Upper lobe of right lung (tissue), 1 donor: ENCODE measurements at regions not wholly inside any gene's neighbourhood (a gene's known extent, or its start where the extent isn't known, plus 50 kb on each side); places are given as distances from the start of the nearest gene placed in this dataset.

Experiments used
- ATAC-seq: fragments of 200-7000 bp; cut with Tn5 transposase; one replicate; pipeline ENCODE4 v1.9.1; 2020; ENCODE audit warnings: mild to moderate bottlenecking, moderate library complexity
- DNase-seq: peaks from one replicate; pipeline ENCODE4 v3.0.0-alpha.2; 2020
- H3K27ac ChIP-seq: fragments of 200-600 bp; one replicate; pipeline ENCODE4 v1.8.0; 2022
- H3K27me3 ChIP-seq: fragments of 200-600 bp; one replicate; pipeline ENCODE4 v1.8.0; 2022; ENCODE audit warnings: mild to moderate bottlenecking
- H3K36me3 ChIP-seq: fragments of 200-600 bp; one replicate; pipeline ENCODE4 v1.8.0; 2022
- H3K4me1 ChIP-seq: fragments of 200-600 bp; one replicate; pipeline ENCODE4 v1.8.0; 2022
- H3K4me3 ChIP-seq: fragments of 200-600 bp; one replicate; pipeline ENCODE4 v1.8.0; 2022; ENCODE audit warnings: mild to moderate bottlenecking
- H3K9me3 ChIP-seq: fragments of 200-600 bp; one replicate; pipeline ENCODE4 v1.8.0; 2022
- CTCF ChIP-seq: fragments of 200-600 bp; IDR thresholded peaks from one replicate; pipeline ENCODE4 v1.8.0; 2022; ENCODE audit warnings: antibody characterized with exemption
- intact Hi-C: fragments of 100-400 bp; cut with DNase I; formaldehyde crosslinking; loops from one replicate; pipeline ENCODE4 v1.11.0; 2022
- donor health status: DM: no; HTN: yes; CAD: no; lungs with severe emphysema.

GRCh38 chr4:160498211-160498610 is 1395.3 kb downstream of the RAPGEF2 start:
- Histone ChIP-seq H3K36me3 (no peaks in the 10 kb centered on the region), H3K27ac (no peak overlapping the region), H3K4me1 (no peaks in the 10 kb centered on the region), H3K27me3 (no peaks in the 10 kb centered on the region), H3K4me3 (no peak overlapping the region), H3K9me3 (no peaks in the 10 kb centered on the region)
- TF ChIP-seq CTCF, result no peak
- intact Hi-C loops, result no loop called here
- DNase-seq, result no peak
- ATAC-seq, result no peak

- no peak overlapping the region for H3K27ac ChIP-seq
- no peak for TF ChIP-seq CTCF
Observed at GRCh38 chr4:160505724-160506123, 1402.8 kb downstream of the RAPGEF2 start.

GRCh38 chr4:160510928-160511327 is 1408.0 kb downstream of the RAPGEF2 start:
- intact Hi-C loops, result no loop called here
- Histone ChIP-seq H3K4me3 (no peak overlapping the region), H3K36me3 (no peaks in the 10 kb centered on the region), H3K4me1 (no peaks in the 10 kb centered on the region), H3K27me3 (no peaks in the 10 kb centered on the region), H3K9me3 (no peaks in the 10 kb centered on the region), H3K27ac (no peak overlapping the region)
- no peak for TF ChIP-seq CTCF
- no peak for ATAC-seq
- no peak for DNase-seq

More at GRCh38 chr4:160505724-160506123, 1402.8 kb downstream of the RAPGEF2 start:
- no peak for ATAC-seq
- no peaks in the 10 kb centered on the region for H3K27me3 ChIP-seq
- DNase-seq, result no peak
- no peaks in the 10 kb centered on the region for H3K4me1 ChIP-seq
- H3K4me3 ChIP-seq, result no peak overlapping the region
- intact Hi-C loops, result no loop called here
- no peaks in the 10 kb centered on the region for H3K9me3 ChIP-seq
- H3K36me3 ChIP-seq, result no peaks in the 10 kb centered on the region

GRCh38 chr4:160514126-160514525 is 1411.2 kb downstream of the RAPGEF2 start:
- Histone ChIP-seq H3K27ac (no peak overlapping the region), H3K4me1 (no peaks in the 10 kb centered on the region), H3K9me3 (no peaks in the 10 kb centered on the region), H3K36me3 (no peaks in the 10 kb centered on the region), H3K4me3 (no peak overlapping the region), H3K27me3 (no peaks in the 10 kb centered on the region)
- DNase-seq, result no peak
- ATAC-seq, result no peak
- TF ChIP-seq CTCF, result no peak
- intact Hi-C loops, result no loop called here

GRCh38 chr4:160523231-160523630 is 1420.4 kb downstream of the RAPGEF2 start:
- DNase-seq (no peak), ATAC-seq (no peak)
- no peaks in the 10 kb centered on the region for H3K9me3 ChIP-seq
- H3K36me3 ChIP-seq, result no peaks in the 10 kb centered on the region
- no peaks in the 10 kb centered on the region for H3K27me3 ChIP-seq
- intact Hi-C loops, result no loop called here
- no peak for TF ChIP-seq CTCF
- no peak overlapping the region for H3K4me3 ChIP-seq
- no peak overlapping the region for H3K27ac ChIP-seq
- no peaks in the 10 kb centered on the region for H3K4me1 ChIP-seq

GRCh38 chr4:160537681-160538080 is 1434.8 kb downstream of the RAPGEF2 start:
- TF ChIP-seq CTCF, result no peak
- ATAC-seq, result no peak
- Histone ChIP-seq H3K27ac (no peak overlapping the region), H3K27me3 (no peaks in the 10 kb centered on the region), H3K4me3 (no peak overlapping the region), H3K4me1 (no peaks in the 10 kb centered on the region), H3K9me3 (no peaks in the 10 kb centered on the region), H3K36me3 (no peaks in the 10 kb centered on the region)
- no peak for DNase-seq
- intact Hi-C loops, result no loop called here
